Prostate gland (tissue), 2 donors: ENCODE measurements at regions not wholly inside any gene's neighbourhood (a gene's known extent, or its start where the extent isn't known, plus 50 kb on each side); places are given as distances from the start of the nearest gene placed in this dataset.

Experiments used
- DNase-seq: peaks from one replicate; pipeline ENCODE4 v3.0.0-alpha.2; 2019; ENCODE audit warnings: low spot score
- H3K27ac ChIP-seq, 2 donors: fragments of 200-600 bp; sonication (generic); 2 replicates each; pipeline ENCODE4 v1.5.1; 2017 to 2019
- H3K27me3 ChIP-seq: fragments of 200-600 bp; sonication (generic); replicated peaks from 2 replicates; pipeline ENCODE4 v1.5.1; 2019; ENCODE audit not compliant: insufficient read depth
- H3K36me3 ChIP-seq, 2 donors: fragments of 200-600 bp; sonication (generic); 1 replicate in 1 of 2; 2 replicates in 1 of 2; pipeline versions ENCODE4 v1.5.1 to v1.8.1; 2017 to 2019
- H3K4me1 ChIP-seq: fragments of 200-600 bp; sonication (generic); replicated peaks from 2 replicates; pipeline ENCODE4 v1.5.1; 2019
- H3K4me3 ChIP-seq, 2 donors: fragments of 200-600 bp; sonication (generic); 2 replicates each; pipeline ENCODE4 v1.5.1; 2017 to 2019
- H3K9me3 ChIP-seq: fragments of 200-600 bp; sonication (generic); 2 replicates; pipeline ENCODE4 v1.5.1; 2017
- CTCF ChIP-seq, 4 experiments: fragments of 200-600 bp in 2 of 4; fragments of 450-650 bp in 2 of 4; sonication (generic) in 2 of 4; IDR thresholded peaks; 1 replicate in 3 of 4; 2 replicates in 1 of 4; pipeline ENCODE4 v1.5.1; 2016 to 2019; ENCODE audit warnings: antibody characterized with exemption in 4 of 4, mild to moderate bottlenecking in 2 of 4, moderate library complexity in 2 of 4
- POLR2A ChIP-seq: fragments of 450-650 bp; IDR thresholded peaks from one replicate; pipeline ENCODE4 v1.6.1; 2016; ENCODE audit warnings: antibody characterized with exemption, mild to moderate bottlenecking
- POLR2AphosphoS5 ChIP-seq: sonication (generic); formaldehyde crosslinking; IDR thresholded peaks from one replicate; pipeline ENCODE4 v1.6.1; 2017; ENCODE audit warnings: antibody characterized with exemption
- WGBS: methylation state at CpG from one replicate; pipeline ENCODE4 v1.1.5; 2018; 5-methylcytosine and 5-hydroxymethylcytosine counted together
- intact Hi-C: fragments of 100-400 bp; cut with DNase I; formaldehyde crosslinking; loops from one replicate; pipeline ENCODE4 v1.14.2; 2022

DNA sequence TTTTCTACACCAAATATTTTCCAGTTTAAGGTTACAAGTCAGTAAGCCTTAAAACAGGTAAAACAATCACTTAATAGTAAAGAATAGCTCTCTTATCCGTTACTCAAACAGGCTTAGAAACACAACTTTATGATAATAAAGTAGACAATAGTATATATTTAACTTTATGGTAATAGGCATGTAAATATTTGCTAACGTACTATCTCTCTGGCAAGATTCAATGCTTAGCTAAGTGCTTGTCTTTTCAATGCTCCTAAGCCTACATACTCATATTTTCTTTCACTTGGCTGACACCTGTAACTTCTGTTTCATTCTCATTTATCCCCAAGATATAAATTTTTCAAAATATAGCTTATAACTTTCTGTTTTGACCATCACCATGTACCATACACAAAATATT, 358.2 kb downstream of the HTR1B start:
- H3K4me1 ChIP-seq = no peaks in the 10 kb centered on the region
- H3K36me3 ChIP-seq = no peaks in the 10 kb centered on the region
- TF ChIP-seq POLR2AphosphoS5 (no peak), CTCF (IDR thresholded peaks at IDR 0.05) (no peak), POLR2A (no peak)
- no peak for DNase-seq
- H3K27me3 ChIP-seq = no peaks in the 10 kb centered on the region
- H3K27ac ChIP-seq = no peak overlapping the region
- intact Hi-C loops = no loop called here
- 23% methylated on average over 2 of the region's 2 CpGs for WGBS
- H3K9me3 ChIP-seq = no peaks in the 10 kb centered on the region
- H3K4me3 ChIP-seq = no peak overlapping the region

DNA sequence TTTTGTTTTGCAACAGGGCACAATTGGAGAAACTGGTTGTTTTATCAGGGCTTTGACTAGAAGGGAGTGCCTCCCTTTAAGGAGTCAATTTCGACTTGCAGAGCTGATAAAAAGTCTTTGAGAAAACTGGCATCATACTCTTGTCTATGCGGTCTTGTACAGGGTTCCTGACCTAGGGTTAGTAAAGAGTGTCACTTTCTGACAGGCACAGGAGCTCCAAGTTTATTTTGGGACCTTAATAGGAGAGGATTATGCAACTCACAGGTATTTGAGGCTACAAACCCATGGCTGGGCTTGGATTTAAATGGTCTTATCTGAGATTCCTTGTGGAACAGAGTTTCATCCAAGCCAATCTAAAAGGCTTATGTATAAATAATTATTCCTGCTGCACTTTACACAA, 365.4 kb downstream of the HTR1B start:
- no peak overlapping the region for H3K4me3 ChIP-seq
- H3K9me3 ChIP-seq = no peaks in the 10 kb centered on the region
- H3K4me1 ChIP-seq = no peaks in the 10 kb centered on the region
- 52% methylated on average over 2 of the region's 2 CpGs for WGBS
- TF ChIP-seq CTCF (IDR thresholded peaks at IDR 0.05) (no peak), POLR2A (no peak), POLR2AphosphoS5 (no peak)
- intact Hi-C loops = no loop called here
- H3K27me3 ChIP-seq = no peaks in the 10 kb centered on the region
- H3K27ac ChIP-seq = no peak overlapping the region
- H3K36me3 ChIP-seq = no peaks in the 10 kb centered on the region
- DNase-seq = no peak

DNA sequence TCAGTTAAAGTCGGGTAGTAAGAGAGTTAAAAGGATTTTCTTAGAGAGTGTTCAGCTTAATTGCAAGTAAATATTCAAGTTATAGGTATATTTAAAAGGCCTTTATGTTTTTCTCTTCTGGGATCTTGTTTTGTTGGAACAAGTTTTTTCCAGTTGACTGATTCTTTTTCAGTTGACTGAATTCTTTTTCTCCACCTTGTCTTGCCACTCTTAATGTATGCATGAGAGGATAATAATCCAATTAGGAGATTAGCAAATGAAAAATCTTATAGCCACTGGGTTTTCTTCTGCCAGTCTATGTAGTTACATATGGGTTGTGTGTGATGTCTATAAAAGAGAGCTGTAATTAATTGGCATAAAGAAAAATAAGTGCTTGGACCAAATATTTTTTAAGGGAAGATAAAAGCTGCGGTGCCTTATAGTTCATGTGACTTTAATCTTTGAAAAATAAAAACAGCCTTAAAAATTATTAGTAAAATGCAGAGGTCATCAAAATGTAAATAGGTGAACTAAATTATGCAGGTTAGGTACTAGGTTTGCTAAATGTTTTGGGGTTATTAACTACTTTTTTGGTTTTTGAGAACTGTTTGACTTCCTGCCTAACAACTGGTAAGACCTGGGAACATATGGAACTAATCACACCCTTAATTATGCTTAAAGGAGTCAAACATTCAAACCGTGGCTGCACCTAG, 367.2 kb downstream of the HTR1B start:
- DNase-seq = no peak
- H3K4me3 ChIP-seq = no peak overlapping the region
- no peaks in the 10 kb centered on the region for H3K9me3 ChIP-seq
- no peaks in the 10 kb centered on the region for H3K36me3 ChIP-seq
- no peak overlapping the region for H3K27ac ChIP-seq
- no peaks in the 10 kb centered on the region for H3K4me1 ChIP-seq
- no peak for TF ChIP-seq CTCF (IDR thresholded peaks at IDR 0.05)
- TF ChIP-seq POLR2AphosphoS5 = no peak
- TF ChIP-seq POLR2A = no peak
- H3K27me3 ChIP-seq = no peaks in the 10 kb centered on the region
- intact Hi-C loops = no loop called here
- 56% methylated on average over 3 of the region's 3 CpGs for WGBS

DNA sequence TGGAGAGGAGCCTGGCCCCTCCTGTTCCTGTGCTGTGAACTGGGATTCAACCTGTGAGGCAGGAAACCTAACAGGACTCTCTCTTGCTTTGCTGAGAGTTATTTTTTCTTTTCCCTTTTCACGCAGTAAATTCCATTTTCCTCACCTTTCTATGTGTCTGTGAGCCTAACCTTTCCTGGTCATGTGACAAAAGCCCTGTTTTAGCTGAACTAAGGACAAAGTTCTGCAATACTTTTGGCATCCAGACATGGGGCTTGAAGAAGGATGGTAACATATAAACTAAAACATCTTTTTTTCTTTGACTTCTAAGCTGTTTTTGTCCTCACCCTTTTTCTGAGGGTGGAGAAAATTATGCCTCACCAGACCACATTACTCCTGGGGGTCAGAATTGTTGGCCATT, 368.5 kb downstream of the HTR1B start:
- Histone ChIP-seq H3K4me3 (no peak overlapping the region), H3K9me3 (no peaks in the 10 kb centered on the region), H3K4me1 (no peaks in the 10 kb centered on the region), H3K27ac (no peak overlapping the region), H3K27me3 (no peaks in the 10 kb centered on the region), H3K36me3 (no peaks in the 10 kb centered on the region)
- DNase-seq = no peak
- 70% methylated on average over 1 of the region's 1 CpG for WGBS
- intact Hi-C loops = no loop called here
- no peak for TF ChIP-seq POLR2AphosphoS5
- no peak for TF ChIP-seq POLR2A
- TF ChIP-seq CTCF (IDR thresholded peaks at IDR 0.05) = no peak

- Histone ChIP-seq H3K36me3 (no peaks in the 10 kb centered on the region), H3K4me3 (no peak overlapping the region), H3K9me3 (no peaks in the 10 kb centered on the region), H3K4me1 (no peaks in the 10 kb centered on the region), H3K27me3 (no peaks in the 10 kb centered on the region), H3K27ac (no peak overlapping the region)
- no peak for DNase-seq
- 14% methylated on average over 1 of the region's 1 CpG for WGBS
- intact Hi-C loops = no loop called here
- TF ChIP-seq POLR2A (no peak), CTCF (IDR thresholded peaks at IDR 0.05) (no peak), POLR2AphosphoS5 (no peak)
Measured at GRCh38 chr6:77092971-77093370, 370.3 kb downstream of the HTR1B start.
